ENCODE measurements at regions not wholly inside any gene's neighbourhood (a gene's known extent, or its start where the extent isn't known, plus 50 kb on each side); places are given as distances from the start of the nearest gene placed in this dataset.

- no peak for TF ChIP-seq ZBTB7A (IDR thresholded peaks at IDR 0.05; ENCODE audit: low read depth)
- TF ChIP-seq, protein P1, sequence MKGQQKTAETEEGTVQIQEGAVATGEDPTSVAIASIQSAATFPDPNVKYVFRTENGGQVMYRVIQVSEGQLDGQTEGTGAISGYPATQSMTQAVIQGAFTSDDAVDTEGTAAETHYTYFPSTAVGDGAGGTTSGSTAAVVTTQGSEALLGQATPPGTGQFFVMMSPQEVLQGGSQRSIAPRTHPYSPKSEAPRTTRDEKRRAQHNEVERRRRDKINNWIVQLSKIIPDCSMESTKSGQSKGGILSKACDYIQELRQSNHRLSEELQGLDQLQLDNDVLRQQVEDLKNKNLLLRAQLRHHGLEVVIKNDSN (IDR thresholded peaks at IDR 0.05) = no peak
- TF ChIP-seq, protein P2, sequence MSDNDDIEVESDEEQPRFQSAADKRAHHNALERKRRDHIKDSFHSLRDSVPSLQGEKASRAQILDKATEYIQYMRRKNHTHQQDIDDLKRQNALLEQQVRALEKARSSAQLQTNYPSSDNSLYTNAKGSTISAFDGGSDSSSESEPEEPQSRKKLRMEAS (IDR thresholded peaks at IDR 0.05) = no peak
- TF ChIP-seq TAF1 (IDR thresholded peaks at IDR 0.05; ENCODE audit: low read depth) = no peak
- TF ChIP-seq EP300 (IDR thresholded peaks at IDR 0.05; ENCODE audit: borderline replicate concordance) = no peak
- TF ChIP-seq REST (IDR thresholded peaks at IDR 0.05; ENCODE audit: low read depth) = no peak
- TF ChIP-seq NFIC (IDR thresholded peaks at IDR 0.05) = no peak
- TF ChIP-seq FOXM1 (IDR thresholded peaks at IDR 0.05; ENCODE audit: borderline replicate concordance, low read depth) = no peak
- no peak for TF ChIP-seq CEBPB (IDR thresholded peaks at IDR 0.05)
- TF ChIP-seq RAD21 (IDR thresholded peaks at IDR 0.05; ENCODE audit: low read depth) = no peak
- TF ChIP-seq EGR1 (IDR thresholded peaks at IDR 0.05) = no peak
- no peak for TF ChIP-seq TCF12 (IDR thresholded peaks at IDR 0.05; ENCODE audit: low read depth)
- TF ChIP-seq TEAD4 (IDR thresholded peaks at IDR 0.05) = no peak
These were observed 404.6 kb downstream of the EFNA5 start for GRCh38 chr5:107266100-107266499.
